Vagina (tissue), 2 donors: ENCODE measurements at regions not wholly inside any gene's neighbourhood (a gene's known extent, or its start where the extent isn't known, plus 50 kb on each side); places are given as distances from the start of the nearest gene placed in this dataset.

Source experiments
- DNase-seq, 2 donors: peaks; one replicate each; pipeline ENCODE4 v3.0.0-alpha.2; 2017; ENCODE audit errors: extremely low spot score in 2 of 2
- H3K27ac ChIP-seq: fragments of 200-600 bp; sonication (generic); one replicate; pipeline ENCODE4 v1.5.1; 2019
- H3K27me3 ChIP-seq: fragments of 200-600 bp; sonication (generic); one replicate; pipeline ENCODE4 v1.5.1; 2019
- H3K36me3 ChIP-seq, 2 donors: fragments of 200-600 bp; sonication (generic); one replicate each; pipeline ENCODE4 v1.5.1; 2017 to 2019
- H3K4me1 ChIP-seq: fragments of 200-600 bp; sonication (generic); one replicate; pipeline ENCODE4 v1.5.1; 2019
- H3K4me3 ChIP-seq, 2 donors: fragments of 200-600 bp; sonication (generic); 1 replicate in 1 of 2; 2 replicates in 1 of 2; pipeline ENCODE4 v1.5.1; 2016 to 2019
- H3K9me3 ChIP-seq: fragments of 200-600 bp; sonication (generic); one replicate; pipeline ENCODE4 v1.5.1; 2019
- POLR2A ChIP-seq, 2 donors: fragments of 450-650 bp; IDR thresholded peaks; one replicate each; pipeline ENCODE4 v1.6.1; 2017; ENCODE audit warnings: antibody characterized with exemption in 2 of 2, mild to moderate bottlenecking in 2 of 2, moderate library complexity in 2 of 2
- POLR2AphosphoS5 ChIP-seq, 2 donors: sonication (generic); formaldehyde crosslinking; IDR thresholded peaks; one replicate each; pipeline ENCODE4 v1.9.0; 2017; ENCODE audit warnings: antibody characterized with exemption in 2 of 2, mild to moderate bottlenecking in 2 of 2, low read depth in 1 of 2; ENCODE audit not compliant: insufficient read depth in 1 of 2
- intact Hi-C: fragments of 100-400 bp; cut with DNase I; formaldehyde crosslinking; loops from one replicate; pipeline ENCODE4 v1.15.1; 2023
- TF ChIP-seq, protein P1 (sequence below), 3 experiments: fragments of 450-650 bp in 2 of 3; fragments of 200-600 bp in 1 of 3; sonication (generic) in 1 of 3; IDR thresholded peaks; one replicate each; pipeline ENCODE4 v1.5.1; 2017 to 2019; ENCODE audit warnings: antibody characterized with exemption in 3 of 3, mild to moderate bottlenecking in 2 of 3, moderate library complexity in 2 of 3

GRCh38 chr2:122307763-122308162 is 552.3 kb downstream of the TSN start:
- Histone ChIP-seq H3K4me3 (no peak overlapping the region), H3K9me3 (no peaks in the 10 kb centered on the region), H3K27me3 (no peaks in the 10 kb centered on the region), H3K27ac (no peak overlapping the region), H3K36me3 (no peaks in the 10 kb centered on the region), H3K4me1 (no peaks in the 10 kb centered on the region)
- intact Hi-C loops: no loop called here
- no peak for TF ChIP-seq POLR2AphosphoS5 (IDR thresholded peaks at IDR 0.05; ENCODE audit: insufficient read depth in 1 of 2, low read depth in 1 of 2)
- TF ChIP-seq POLR2A (IDR thresholded peaks at IDR 0.05): no peak
- TF ChIP-seq, protein P1, sequence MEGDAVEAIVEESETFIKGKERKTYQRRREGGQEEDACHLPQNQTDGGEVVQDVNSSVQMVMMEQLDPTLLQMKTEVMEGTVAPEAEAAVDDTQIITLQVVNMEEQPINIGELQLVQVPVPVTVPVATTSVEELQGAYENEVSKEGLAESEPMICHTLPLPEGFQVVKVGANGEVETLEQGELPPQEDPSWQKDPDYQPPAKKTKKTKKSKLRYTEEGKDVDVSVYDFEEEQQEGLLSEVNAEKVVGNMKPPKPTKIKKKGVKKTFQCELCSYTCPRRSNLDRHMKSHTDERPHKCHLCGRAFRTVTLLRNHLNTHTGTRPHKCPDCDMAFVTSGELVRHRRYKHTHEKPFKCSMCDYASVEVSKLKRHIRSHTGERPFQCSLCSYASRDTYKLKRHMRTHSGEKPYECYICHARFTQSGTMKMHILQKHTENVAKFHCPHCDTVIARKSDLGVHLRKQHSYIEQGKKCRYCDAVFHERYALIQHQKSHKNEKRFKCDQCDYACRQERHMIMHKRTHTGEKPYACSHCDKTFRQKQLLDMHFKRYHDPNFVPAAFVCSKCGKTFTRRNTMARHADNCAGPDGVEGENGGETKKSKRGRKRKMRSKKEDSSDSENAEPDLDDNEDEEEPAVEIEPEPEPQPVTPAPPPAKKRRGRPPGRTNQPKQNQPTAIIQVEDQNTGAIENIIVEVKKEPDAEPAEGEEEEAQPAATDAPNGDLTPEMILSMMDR (IDR thresholded peaks at IDR 0.05): no peak
- no peak for DNase-seq

DNA sequence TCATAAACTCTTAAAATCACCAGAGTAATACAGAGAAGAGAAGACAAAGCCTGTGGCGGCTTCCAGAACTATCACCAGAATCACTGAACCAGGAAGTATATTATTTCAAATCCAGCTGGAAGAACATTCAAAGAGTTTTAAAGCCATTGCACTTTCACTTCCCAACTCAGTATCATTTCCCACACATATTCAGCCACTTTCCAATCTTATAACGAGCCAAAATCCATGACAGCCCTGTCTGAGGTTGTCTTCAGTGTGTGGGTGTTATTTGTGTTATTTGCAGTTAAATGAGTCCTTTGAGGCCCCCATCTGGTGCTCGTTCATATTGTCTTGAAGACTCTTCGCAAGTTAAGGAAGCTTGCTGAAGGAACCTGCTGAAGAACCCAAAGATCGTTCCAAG is 559.9 kb downstream of the TSN start:
- intact Hi-C loops: no loop called here
- no peak overlapping the region for H3K4me3 ChIP-seq
- H3K4me1 ChIP-seq: no peaks in the 10 kb centered on the region
- no peaks in the 10 kb centered on the region for H3K27me3 ChIP-seq
- TF ChIP-seq POLR2AphosphoS5 (IDR thresholded peaks at IDR 0.05; ENCODE audit: insufficient read depth in 1 of 2, low read depth in 1 of 2): no peak
- no peak for TF ChIP-seq POLR2A (IDR thresholded peaks at IDR 0.05)
- TF ChIP-seq, protein P1 (IDR thresholded peaks at IDR 0.05): no peak
- DNase-seq: no peak
- H3K36me3 ChIP-seq: no peaks in the 10 kb centered on the region
- H3K9me3 ChIP-seq: no peaks in the 10 kb centered on the region
- H3K27ac ChIP-seq: no peak overlapping the region

DNA sequence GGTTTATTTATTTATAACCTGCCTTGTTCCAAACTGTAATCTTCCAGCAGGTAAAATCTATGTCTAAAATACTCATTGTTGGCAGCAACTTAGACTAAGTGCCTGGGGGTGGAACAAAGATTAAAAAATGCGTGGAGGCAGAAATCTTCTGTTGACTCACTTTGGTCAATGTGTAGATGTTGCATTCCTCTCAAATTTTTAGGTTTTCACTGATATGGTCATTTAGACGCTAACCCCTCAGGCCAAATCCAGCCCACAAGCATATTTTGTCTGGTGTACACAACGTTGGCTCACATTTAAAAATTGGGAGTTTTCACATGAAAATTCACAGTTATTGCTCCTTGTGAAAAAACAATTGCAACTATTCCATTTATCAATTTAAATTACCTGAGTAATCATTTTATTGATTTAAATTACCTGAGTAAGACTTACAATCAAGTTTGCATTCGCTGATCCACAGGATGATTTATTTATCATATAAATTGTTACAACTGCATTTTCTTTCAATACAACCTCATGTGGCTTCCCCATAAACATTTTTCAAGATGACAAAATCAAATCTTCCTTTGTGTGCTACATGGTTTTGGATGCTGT is 564.2 kb downstream of the TSN start:
- Histone ChIP-seq H3K36me3 (no peaks in the 10 kb centered on the region), H3K9me3 (no peaks in the 10 kb centered on the region), H3K4me3 (no peak overlapping the region), H3K27ac (no peak overlapping the region), H3K4me1 (no peaks in the 10 kb centered on the region), H3K27me3 (no peaks in the 10 kb centered on the region)
- no peak for DNase-seq
- TF ChIP-seq, protein P1 (IDR thresholded peaks at IDR 0.05): no peak
- TF ChIP-seq POLR2AphosphoS5 (IDR thresholded peaks at IDR 0.05; ENCODE audit: insufficient read depth in 1 of 2, low read depth in 1 of 2): no peak
- TF ChIP-seq POLR2A (IDR thresholded peaks at IDR 0.05): no peak
- intact Hi-C loops: no loop called here

DNA sequence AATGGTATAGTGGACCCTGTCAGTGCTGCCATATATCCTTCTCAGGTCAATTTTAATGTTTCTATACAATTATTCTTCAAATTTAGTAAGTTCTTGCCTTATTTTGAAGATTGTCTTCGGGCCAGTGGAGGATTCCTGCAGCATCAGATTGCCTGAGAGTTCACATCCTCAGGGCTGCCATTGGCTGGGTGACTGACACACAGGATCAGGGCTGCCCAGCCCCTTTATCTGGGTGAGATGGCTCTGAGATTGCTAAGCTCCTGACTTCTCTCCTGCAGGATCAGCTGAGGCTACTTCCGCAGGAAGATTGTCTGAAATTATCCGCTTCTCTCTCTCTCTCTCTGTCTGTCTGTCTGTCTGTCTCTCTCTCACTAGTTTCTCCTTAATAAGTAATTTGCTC is 567.4 kb downstream of the TSN start:
- Histone ChIP-seq H3K9me3 (no peaks in the 10 kb centered on the region), H3K27ac (no peak overlapping the region), H3K36me3 (no peaks in the 10 kb centered on the region), H3K4me1 (no peaks in the 10 kb centered on the region), H3K27me3 (no peaks in the 10 kb centered on the region), H3K4me3 (no peak overlapping the region)
- DNase-seq: no peak
- no peak for TF ChIP-seq POLR2AphosphoS5 (IDR thresholded peaks at IDR 0.05; ENCODE audit: insufficient read depth in 1 of 2, low read depth in 1 of 2)
- no peak for TF ChIP-seq POLR2A (IDR thresholded peaks at IDR 0.05)
- TF ChIP-seq, protein P1 (IDR thresholded peaks at IDR 0.05): no peak
- intact Hi-C loops: no loop called here

GRCh38 chr2:122323927-122324326 is 568.5 kb downstream of the TSN start:
- DNase-seq: no peak
- intact Hi-C loops: no loop called here
- H3K4me1 ChIP-seq: no peaks in the 10 kb centered on the region
- H3K9me3 ChIP-seq: no peaks in the 10 kb centered on the region
- TF ChIP-seq, protein P1 (IDR thresholded peaks at IDR 0.05): no peak
- TF ChIP-seq POLR2A (IDR thresholded peaks at IDR 0.05) (no peak), POLR2AphosphoS5 (IDR thresholded peaks at IDR 0.05; ENCODE audit: insufficient read depth in 1 of 2, low read depth in 1 of 2) (no peak)
- H3K27me3 ChIP-seq: no peaks in the 10 kb centered on the region
- H3K4me3 ChIP-seq: no peak overlapping the region
- no peaks in the 10 kb centered on the region for H3K36me3 ChIP-seq
- H3K27ac ChIP-seq: no peak overlapping the region
